Midbrain (tissue), 1 donor: ENCODE measurements at regions not wholly inside any gene's neighbourhood (a gene's known extent, or its start where the extent isn't known, plus 50 kb on each side); places are given as distances from the start of the nearest gene placed in this dataset.

Source experiments
- DNase-seq: peaks from one replicate; lab custom pipeline; 2025; lab: John Stamatoyannopoulos, UW

DNA sequence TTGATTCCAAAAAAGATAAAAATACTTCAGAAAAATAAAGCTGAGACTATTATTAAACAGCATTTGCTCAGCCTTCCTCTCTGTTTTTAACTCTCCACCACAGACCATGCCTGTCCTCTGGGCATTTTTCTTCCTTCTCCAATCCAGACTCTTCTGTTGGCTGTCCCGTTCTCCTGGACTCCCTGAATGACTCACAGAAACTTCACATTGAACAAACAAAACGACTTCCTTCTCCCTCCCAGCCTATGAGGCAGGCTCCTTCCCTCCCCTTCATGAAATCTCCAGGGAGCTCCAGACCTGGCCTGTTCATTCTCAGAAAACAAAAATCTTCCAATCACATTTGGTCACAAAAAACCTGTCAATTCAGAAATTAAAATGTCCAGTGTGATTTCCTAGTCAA, 421.3 kb downstream of the NPHP4 start:
- no peak for DNase-seq

- no peak for DNase-seq
Observed at GRCh38 chr1:5568321-5568720, 423.9 kb downstream of the NPHP4 start.

DNA sequence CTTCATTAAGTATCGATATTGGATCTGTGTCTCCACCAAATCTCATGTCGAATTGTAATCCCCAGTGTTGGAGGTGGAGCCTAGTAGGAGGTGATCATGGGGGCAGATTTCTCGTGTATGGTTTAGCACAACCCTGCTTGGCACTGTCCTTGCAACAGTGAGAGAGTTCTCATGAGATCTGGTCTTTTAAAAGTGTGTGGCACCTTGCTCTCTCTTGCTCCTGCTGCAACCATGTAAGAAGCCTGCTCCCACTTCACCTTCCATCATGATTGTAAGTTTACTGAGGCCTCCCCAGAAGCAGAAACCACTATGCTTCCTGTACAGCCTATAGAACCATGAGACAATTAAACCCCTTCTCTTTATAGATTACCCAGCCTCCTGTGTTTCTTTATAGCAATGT, 424.4 kb downstream of the NPHP4 start:
- no peak for DNase-seq

- DNase-seq: no peak
Observed at GRCh38 chr1:5566924-5567323, 425.3 kb downstream of the NPHP4 start.

GRCh38 chr1:5565281-5566125, 426.7 kb downstream of the NPHP4 start:
- DNase-seq: no peak

- DNase-seq: no peak
Observed at GRCh38 chr1:5564578-5565257, 427.5 kb downstream of the NPHP4 start.

- DNase-seq: no peak
Observed at GRCh38 chr1:5563861-5564577, 428.2 kb downstream of the NPHP4 start.

DNA sequence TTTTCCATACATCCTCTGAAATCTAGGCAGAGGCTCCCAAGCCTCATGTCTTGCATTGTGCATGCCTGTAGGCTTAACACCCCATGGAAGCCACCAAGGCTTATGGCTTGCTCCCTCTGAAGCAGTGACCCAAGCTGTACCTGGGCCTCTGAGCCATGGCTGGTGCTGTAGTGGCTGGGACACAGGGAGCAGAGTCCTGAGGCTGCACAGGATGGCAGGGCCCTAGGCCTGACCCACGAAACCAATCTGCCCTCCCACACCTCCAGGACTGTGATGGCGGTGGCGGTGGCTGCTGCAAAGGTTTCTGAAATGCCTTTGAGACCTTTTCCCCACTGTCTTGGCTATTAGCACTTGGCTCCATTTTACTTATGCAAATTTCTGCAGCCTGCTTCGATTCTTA, 429.5 kb downstream of the NPHP4 start:
- DNase-seq: no peak

DNA sequence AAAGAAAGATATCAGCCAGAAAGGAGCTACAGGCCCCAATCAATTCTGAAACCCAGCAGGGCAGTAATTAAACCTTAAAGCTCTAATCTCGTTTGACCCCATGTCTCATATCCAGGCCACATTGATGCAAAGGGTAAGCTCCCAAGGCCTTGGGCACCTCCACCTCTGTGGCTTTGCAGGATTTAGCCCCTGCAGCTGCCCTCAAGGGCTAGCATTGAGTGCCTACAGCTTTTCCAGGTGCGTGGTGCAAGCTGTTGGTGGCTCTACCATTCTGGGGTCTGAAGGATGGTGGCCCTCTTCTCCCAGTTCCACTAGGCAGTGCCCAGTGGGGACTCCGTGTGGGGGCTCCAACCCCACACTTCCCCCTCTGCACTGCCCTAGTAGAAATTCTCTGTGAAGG, 429.9 kb downstream of the NPHP4 start:
- no peak for DNase-seq

- no peak for DNase-seq
Observed at GRCh38 chr1:5559078-5559477, 433.1 kb downstream of the NPHP4 start.

GRCh38 chr1:5555853-5556252, 436.4 kb downstream of the NPHP4 start:
- no peak for DNase-seq

- no peak for DNase-seq
Observed at GRCh38 chr1:5554784-5555183, 437.4 kb downstream of the NPHP4 start.

DNA sequence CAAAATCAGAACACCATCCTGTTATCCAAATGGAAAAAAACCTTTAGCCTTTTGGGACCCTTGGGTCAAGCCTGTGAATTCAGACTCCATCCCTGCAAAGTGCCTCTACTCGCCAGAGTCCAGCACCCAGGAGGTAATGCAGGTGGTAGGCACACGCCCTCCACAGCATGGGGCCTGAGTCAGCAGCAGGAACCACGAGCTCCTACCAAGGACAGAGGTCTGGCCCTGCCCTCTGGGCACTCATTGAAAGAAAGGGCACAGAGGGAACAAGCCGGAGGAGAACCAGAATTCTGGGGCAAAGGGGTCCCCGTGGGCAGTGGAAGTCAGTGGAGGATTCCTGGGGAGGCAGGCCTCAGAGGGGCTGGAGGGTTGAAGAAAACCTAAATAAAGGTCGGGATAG, 438.1 kb downstream of the NPHP4 start:
- no peak for DNase-seq

DNA sequence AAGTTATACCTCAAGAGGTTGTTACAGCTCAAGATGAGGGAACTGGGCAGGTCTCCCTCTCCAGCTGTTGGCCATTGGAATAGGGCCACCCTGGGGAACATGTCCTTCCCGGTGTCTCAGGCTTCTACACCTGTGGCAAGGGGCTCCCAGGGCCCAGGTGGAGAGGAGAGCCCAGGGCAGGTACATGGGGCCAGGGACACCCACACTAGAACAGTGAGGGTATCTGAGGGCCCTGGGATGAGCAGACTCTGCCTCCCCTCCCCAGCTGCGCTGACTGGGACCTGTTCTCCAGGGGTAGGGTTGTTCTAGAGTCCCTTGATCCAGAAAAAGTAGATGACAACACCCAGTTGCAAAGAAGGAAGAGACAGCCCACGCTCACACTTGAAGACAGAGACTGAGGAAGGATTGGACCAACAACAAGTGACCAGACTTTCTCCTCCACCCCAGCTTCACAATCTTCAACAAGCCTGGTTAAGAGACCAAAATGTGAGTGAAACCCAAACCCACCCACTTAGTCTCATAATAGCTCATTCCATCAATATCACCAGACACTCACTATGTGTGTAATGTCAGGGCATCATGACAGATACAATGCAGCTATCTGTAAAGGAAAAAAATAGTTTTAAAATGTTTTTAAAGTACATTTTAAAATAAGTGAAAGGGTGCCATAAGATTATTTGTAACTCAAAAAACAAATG, 439.3 kb downstream of the NPHP4 start:
- no peak for DNase-seq

GRCh38 chr1:5551274-5551975, 440.8 kb downstream of the NPHP4 start:
- DNase-seq: no peak

- no peak for DNase-seq
Observed at GRCh38 chr1:5548266-5548665, 444.0 kb downstream of the NPHP4 start.

GRCh38 chr1:5543235-5543634, 449.0 kb downstream of the NPHP4 start:
- no peak for DNase-seq

- DNase-seq: no peak
Observed at GRCh38 chr1:5532811-5533210, 459.4 kb downstream of the NPHP4 start.

GRCh38 chr1:5526822-5527551, 465.2 kb downstream of the NPHP4 start:
- DNase-seq: no peak

DNA sequence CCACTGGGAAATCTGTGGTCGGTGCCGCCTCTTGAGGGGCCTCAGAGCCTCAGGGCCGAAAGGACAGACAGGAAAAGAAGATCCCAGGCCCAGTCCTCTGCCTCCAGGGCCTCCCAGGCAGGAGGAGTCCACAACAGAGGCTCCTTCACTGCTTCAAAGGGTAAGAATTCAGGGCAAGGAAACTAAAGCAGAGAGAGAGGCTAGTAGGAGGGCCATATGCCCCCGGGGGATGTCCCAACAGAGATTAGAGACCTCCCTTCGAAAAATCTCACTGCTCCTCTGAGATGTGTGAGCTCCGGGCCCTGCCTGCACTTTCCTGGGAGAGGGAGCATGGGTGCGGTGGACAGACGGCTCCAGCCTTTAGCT, 465.9 kb downstream of the NPHP4 start:
- no peak for DNase-seq
